ENCODE measurements at regions not wholly inside any gene's neighbourhood (a gene's known extent, or its start where the extent isn't known, plus 50 kb on each side); places are given as distances from the start of the nearest gene placed in this dataset.

GRCh38 chr17:72215490-72215889 lies 94.7 kb downstream of the SOX9 start:
- no peak overlapping the region for H3K4me3 ChIP-seq (replicated peaks in 1 of 3; ENCODE audit: insufficient read depth in 1 of 3, low read depth in 1 of 3, low read length in 3 of 3)
- dilution Hi-C loops (cut with MboI; ENCODE audit: extremely low pct_ligation_motif_present, low sequenced_read_pairs), result no loop called here
- no peak for TF ChIP-seq POLR2A (IDR thresholded peaks at IDR 0.05; ENCODE audit: low read depth, low read length)
- no peak for TF ChIP-seq MYC (IDR thresholded peaks at IDR 0.05; ENCODE audit: low read depth, low read length)
- TF ChIP-seq GATA2 (IDR thresholded peaks at IDR 0.05; ENCODE audit: insufficient read depth, insufficient read length, low read depth, low read length), result no peak
- no TSS peak for BruUV-seq (replicated peaks)
- DNase-seq (ENCODE audit: low read depth, low spot score) (no peak), FAIRE-seq (no peak)
- no peaks in the 10 kb centered on the region for H3K79me2 ChIP-seq (ENCODE audit: control insufficient read depth, insufficient read depth, low read length)
- CTCF ChIA-PET, result no interaction called here
- POLR2A ChIA-PET, result no interaction called here
- no peaks in the 10 kb centered on the region for H3K9me3 ChIP-seq (replicated peaks; ENCODE audit: control insufficient read depth, insufficient read depth, low read length)
- no peaks in the 10 kb centered on the region for H4K20me1 ChIP-seq (replicated peaks; ENCODE audit: control insufficient read depth, extremely low read depth, insufficient read depth, low read length)
- H3K27ac ChIP-seq (ENCODE audit: insufficient read depth, low read depth, low read length), result no peak overlapping the region
- no peaks in the 10 kb centered on the region for H3K36me3 ChIP-seq (ENCODE audit: control insufficient read depth in 2 of 2, extremely low read depth in 1 of 2, insufficient read depth in 2 of 2, low read length in 2 of 2)
- no peaks in the 10 kb centered on the region for H3K27me3 ChIP-seq (ENCODE audit: control insufficient read depth in 2 of 2, insufficient read depth in 2 of 2, low read length in 2 of 2)
- no peak overlapping the region for H3K4me2 ChIP-seq (ENCODE audit: insufficient read depth, low read length)
- intact Hi-C loops (cut with micrococcal nuclease), result no loop called here
- no peak overlapping the region for H3K9ac ChIP-seq (replicated peaks; ENCODE audit: extremely low read depth, insufficient read depth, low read length)
- H3K4me1 ChIP-seq (ENCODE audit: control insufficient read depth, extremely low read depth, insufficient read depth, low read length), result no peaks in the 10 kb centered on the region
- H2AFZ ChIP-seq (ENCODE audit: low read depth, low read length), result no peak overlapping the region
- H3K9me1 ChIP-seq (replicated peaks; ENCODE audit: control insufficient read depth, extremely low read depth, insufficient read depth, low read length), result no peaks in the 10 kb centered on the region

- H3K9me3 ChIP-seq (replicated peaks; ENCODE audit: control insufficient read depth, insufficient read depth, low read length), result no peaks in the 10 kb centered on the region
- TF ChIP-seq MAX (IDR thresholded peaks at IDR 0.05; ENCODE audit: insufficient read depth, insufficient read length) (no peak), CTCF (IDR thresholded peaks at IDR 0.05; ENCODE audit: extremely low read depth in 1 of 2, insufficient read depth in 1 of 2, low read depth in 1 of 2, low read length in 2 of 2) (no peak), FOS (IDR thresholded peaks at IDR 0.05; ENCODE audit: borderline replicate concordance, insufficient read depth, low read length) (no peak), POLR2AphosphoS5 (IDR thresholded peaks at IDR 0.05; ENCODE audit: insufficient read depth, low read depth, low read length) (no peak), JUN (IDR thresholded peaks at IDR 0.05; ENCODE audit: borderline replicate concordance, insufficient read depth, insufficient read length, low read depth) (no peak), GATA2 (IDR thresholded peaks at IDR 0.05; ENCODE audit: insufficient read depth, insufficient read length, low read depth, low read length) (no peak), POLR2A (IDR thresholded peaks at IDR 0.05; ENCODE audit: low read depth, low read length) (no peak), EZH2 (IDR thresholded peaks at IDR 0.05; ENCODE audit: borderline replicate concordance, low read depth, low read length, severe bottlenecking) (no peak)
- no peaks in the 10 kb centered on the region for H3K9me1 ChIP-seq (replicated peaks; ENCODE audit: control insufficient read depth, extremely low read depth, insufficient read depth, low read length)
- FAIRE-seq (no peak), DNase-seq (ENCODE audit: low read depth, low spot score) (no peak)
- H3K79me2 ChIP-seq (ENCODE audit: control insufficient read depth, insufficient read depth, low read length), result no peaks in the 10 kb centered on the region
- no TSS peak for BruUV-seq (replicated peaks)
- no peaks in the 10 kb centered on the region for H4K20me1 ChIP-seq (replicated peaks; ENCODE audit: control insufficient read depth, extremely low read depth, insufficient read depth, low read length)
- no peak overlapping the region for H3K9ac ChIP-seq (replicated peaks; ENCODE audit: extremely low read depth, insufficient read depth, low read length)
- no peak overlapping the region for H3K4me3 ChIP-seq (replicated peaks in 1 of 3; ENCODE audit: insufficient read depth in 1 of 3, low read depth in 1 of 3, low read length in 3 of 3)
- intact Hi-C loops (cut with micrococcal nuclease) (no loop called here), dilution Hi-C loops (cut with MboI; ENCODE audit: extremely low pct_ligation_motif_present, low sequenced_read_pairs) (no loop called here)
- no peak overlapping the region for H2AFZ ChIP-seq (ENCODE audit: low read depth, low read length)
- ChIA-PET POLR2A (no interaction called here), CTCF (no interaction called here)
- no peak overlapping the region for H3K4me2 ChIP-seq (ENCODE audit: insufficient read depth, low read length)
- no peaks in the 10 kb centered on the region for H3K36me3 ChIP-seq (ENCODE audit: control insufficient read depth in 2 of 2, extremely low read depth in 1 of 2, insufficient read depth in 2 of 2, low read length in 2 of 2)
- H3K27ac ChIP-seq (ENCODE audit: insufficient read depth, low read depth, low read length), result no peak overlapping the region
- no peaks in the 10 kb centered on the region for H3K27me3 ChIP-seq (ENCODE audit: control insufficient read depth in 2 of 2, insufficient read depth in 2 of 2, low read length in 2 of 2)
- H3K4me1 ChIP-seq (ENCODE audit: control insufficient read depth, extremely low read depth, insufficient read depth, low read length), result no peaks in the 10 kb centered on the region
Measured at GRCh38 chr17:72215928-72216327, 95.1 kb downstream of the SOX9 start.
